NCI-H2196 (cell line): ENCODE measurements at regions not wholly inside any gene's neighbourhood (a gene's known extent, or its start where the extent isn't known, plus 50 kb on each side); places are given as distances from the start of the nearest gene placed in this dataset.
A peak's percentile ranks its signal among the peaks of the same experiment; 100 is the strongest.
"Not testable (repeated sequence)": the region's sequence is repeated elsewhere in the genome, so short reads cannot be mapped to it uniquely, and the experiment has no call there.

Experiments
- DNase-seq: peaks from one replicate; lab custom pipeline; 2025; ENCODE audit not compliant: unreplicated experiment; lab: John Stamatoyannopoulos, UW

GRCh38 chr5:26003966-26004365, 1034.4 kb downstream of the CDH9 start:
- DNase-seq = no peak

- DNase-seq = no peak
Observed at GRCh38 chr5:25995209-25995608, 1043.2 kb downstream of the CDH9 start.

GRCh38 chr5:25993701-25994100, 1044.7 kb downstream of the CDH9 start:
- DNase-seq = no peak

GRCh38 chr5:25991639-25992038, 1046.7 kb downstream of the CDH9 start:
- no peak for DNase-seq

GRCh38 chr5:25990771-25991170, 1047.6 kb downstream of the CDH9 start:
- DNase-seq = no peak

- no peak for DNase-seq
Observed at GRCh38 chr5:25979086-25979485, 1059.3 kb downstream of the CDH9 start.

GRCh38 chr5:25975885-25976284, 1062.5 kb downstream of the CDH9 start:
- no peak for DNase-seq

GRCh38 chr5:25974451-25974850, 1063.9 kb downstream of the CDH9 start:
- DNase-seq = no peak

GRCh38 chr5:25970906-25971489, 1067.4 kb downstream of the CDH9 start:
- no peak for DNase-seq

- not testable (repeated sequence) for DNase-seq
Observed at GRCh38 chr5:25969042-25969441, 1069.3 kb downstream of the CDH9 start.

- DNase-seq = no peak
Observed at GRCh38 chr5:25964009-25964372, 1074.4 kb downstream of the CDH9 start.

GRCh38 chr5:25963251-25964008, 1075.0 kb downstream of the CDH9 start:
- DNase-seq = no peak

GRCh38 chr5:25955337-25955736, 1083.0 kb downstream of the CDH9 start:
- DNase-seq = no peak

GRCh38 chr5:25950681-25951080, 1087.7 kb downstream of the CDH9 start:
- DNase-seq = no peak

- DNase-seq = no peak
Observed at GRCh38 chr5:25948278-25948677, 1090.1 kb downstream of the CDH9 start.

GRCh38 chr5:25944786-25945185, 1093.6 kb downstream of the CDH9 start:
- DNase-seq = no peak

GRCh38 chr5:25909163-25909562, 1129.2 kb downstream of the CDH9 start:
- DNase-seq = no peak

- DNase-seq = no peak
Observed at GRCh38 chr5:25905646-25906045, 1132.7 kb downstream of the CDH9 start.

- no peak for DNase-seq
Observed at GRCh38 chr5:25892211-25892610, 1146.2 kb downstream of the CDH9 start.

- DNase-seq = no peak
Observed at GRCh38 chr5:25891691-25892090, 1146.7 kb downstream of the CDH9 start.

GRCh38 chr5:25881318-25882036, 1156.9 kb downstream of the CDH9 start:
- DNase-seq = no peak

GRCh38 chr5:25863811-25864210, 1174.6 kb downstream of the CDH9 start:
- peak; percentile 44 for DNase-seq
